Keratinocyte (primary cell): ENCODE measurements at regions not wholly inside any gene's neighbourhood (a gene's known extent, or its start where the extent isn't known, plus 50 kb on each side); places are given as distances from the start of the nearest gene placed in this dataset.

Experiments
- EZH2 ChIP-seq: IDR thresholded peaks from one replicate; pipeline ENCODE4 v1.6.1; 2012; ENCODE audit warnings: inconsistent platforms, mild to moderate bottlenecking, low read length, moderate library complexity
- TF ChIP-seq, protein P1 (sequence below), 3 experiments: IDR thresholded peaks in 1 of 3; conservative IDR thresholded peaks in 1 of 3; optimal IDR thresholded peaks in 1 of 3; 2 replicates in 2 of 3; 3 replicates in 1 of 3; pipeline versions ENCODE3 to v1.5.1; 2011; ENCODE audit warnings: low read length in 3 of 3, mild to moderate bottlenecking in 3 of 3, moderate library complexity in 2 of 3, control low read depth in 1 of 3, inconsistent platforms in 1 of 3; ENCODE audit not compliant: insufficient read depth in 2 of 3; ENCODE audit errors: extremely low read depth in 1 of 3

DNA sequence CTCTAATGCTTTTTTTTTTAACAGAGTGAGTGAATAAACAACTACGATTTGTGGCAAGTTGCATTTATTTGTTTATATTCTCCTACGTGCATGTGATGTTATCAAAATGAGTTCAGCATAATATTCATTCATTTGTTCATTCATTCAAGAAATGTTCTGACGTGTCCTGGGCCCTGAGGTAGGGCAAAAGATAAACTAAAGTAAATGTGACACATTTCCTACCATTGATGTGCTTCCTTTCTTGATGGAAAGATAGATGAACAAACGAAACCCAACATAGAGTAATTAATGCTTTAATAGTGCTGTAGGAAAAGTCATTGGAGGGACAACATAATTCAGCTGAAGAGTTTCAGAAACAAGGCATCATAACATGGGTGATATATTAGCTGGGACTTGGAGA, 261.5 kb upstream of the KCNMB2 start:
- TF ChIP-seq, protein P1, sequence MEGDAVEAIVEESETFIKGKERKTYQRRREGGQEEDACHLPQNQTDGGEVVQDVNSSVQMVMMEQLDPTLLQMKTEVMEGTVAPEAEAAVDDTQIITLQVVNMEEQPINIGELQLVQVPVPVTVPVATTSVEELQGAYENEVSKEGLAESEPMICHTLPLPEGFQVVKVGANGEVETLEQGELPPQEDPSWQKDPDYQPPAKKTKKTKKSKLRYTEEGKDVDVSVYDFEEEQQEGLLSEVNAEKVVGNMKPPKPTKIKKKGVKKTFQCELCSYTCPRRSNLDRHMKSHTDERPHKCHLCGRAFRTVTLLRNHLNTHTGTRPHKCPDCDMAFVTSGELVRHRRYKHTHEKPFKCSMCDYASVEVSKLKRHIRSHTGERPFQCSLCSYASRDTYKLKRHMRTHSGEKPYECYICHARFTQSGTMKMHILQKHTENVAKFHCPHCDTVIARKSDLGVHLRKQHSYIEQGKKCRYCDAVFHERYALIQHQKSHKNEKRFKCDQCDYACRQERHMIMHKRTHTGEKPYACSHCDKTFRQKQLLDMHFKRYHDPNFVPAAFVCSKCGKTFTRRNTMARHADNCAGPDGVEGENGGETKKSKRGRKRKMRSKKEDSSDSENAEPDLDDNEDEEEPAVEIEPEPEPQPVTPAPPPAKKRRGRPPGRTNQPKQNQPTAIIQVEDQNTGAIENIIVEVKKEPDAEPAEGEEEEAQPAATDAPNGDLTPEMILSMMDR (optimal IDR thresholded peaks at IDR 0.05 in 1 of 3, IDR thresholded peaks at IDR 0.05 in 1 of 3, conservative IDR thresholded peaks at IDR 0.05 in 1 of 3; ENCODE audit: extremely low read depth in 1 of 3, insufficient read depth in 2 of 3, low read length in 3 of 3): no peak
- no peak for TF ChIP-seq EZH2
